HG02870 (cell line): ENCODE measurements at regions not wholly inside any gene's neighbourhood (a gene's known extent, or its start where the extent isn't known, plus 50 kb on each side); places are given as distances from the start of the nearest gene placed in this dataset.
"Not testable (repeated sequence)": the region's sequence is repeated elsewhere in the genome, so short reads cannot be mapped to it uniquely, and the experiment has no call there.

Source experiments
- ATAC-seq: cut with Tn5 transposase; IDR thresholded peaks from one replicate; pipeline ENCODE4 v1.9.1; 2021; ENCODE audit warnings: mild to moderate bottlenecking, moderate library complexity; ENCODE audit not compliant: unreplicated experiment

- no peak for ATAC-seq
These were observed 129.3 kb downstream of the LNPK start for GRCh38 chr2:175872721-175873120.

- no peak for ATAC-seq
These were observed 130.1 kb downstream of the LNPK start for GRCh38 chr2:175872005-175872348.

- ATAC-seq: no peak
These were observed 130.6 kb downstream of the LNPK start for GRCh38 chr2:175871331-175872004.

- no peak for ATAC-seq
These were observed 136.4 kb downstream of the LNPK start for GRCh38 chr2:175865716-175866115.

DNA sequence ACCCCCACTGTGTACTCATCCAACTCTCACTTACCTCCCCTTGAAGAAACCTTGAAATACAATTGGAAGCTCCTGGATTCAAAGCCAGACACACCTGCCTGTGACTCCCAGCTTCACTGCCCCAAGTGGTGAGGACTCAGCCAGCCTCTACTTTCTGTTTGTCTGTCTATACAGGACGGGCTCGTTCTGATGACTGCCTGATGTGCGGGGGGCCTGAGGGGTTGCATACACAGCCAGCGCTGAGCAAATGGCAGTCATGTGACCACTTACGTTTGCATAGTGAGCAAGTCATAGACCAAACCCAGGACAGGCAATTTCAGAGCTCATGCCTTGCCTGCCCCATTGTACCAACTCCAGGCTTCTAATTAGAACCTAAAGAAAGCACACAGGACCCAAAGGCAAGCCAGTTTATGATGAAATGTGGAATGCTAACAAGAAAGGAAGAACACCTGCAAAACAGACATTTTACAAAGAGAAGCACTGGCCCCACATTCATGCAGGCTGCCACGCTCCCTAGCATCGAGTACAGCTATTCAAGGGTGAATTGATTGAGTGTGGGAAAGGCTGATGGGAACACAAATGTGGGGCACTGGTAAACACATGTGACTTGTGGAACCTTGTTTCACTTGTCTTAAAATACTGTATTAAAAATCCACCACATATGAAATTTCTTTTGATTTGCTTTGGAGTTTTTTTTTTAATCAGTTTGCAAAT, 137.8 kb downstream of the LNPK start:
- ATAC-seq: no peak

GRCh38 chr2:175861958-175862357, 140.1 kb downstream of the LNPK start:
- ATAC-seq: no peak

GRCh38 chr2:175855794-175856453, 146.1 kb downstream of the LNPK start:
- ATAC-seq: no peak

DNA sequence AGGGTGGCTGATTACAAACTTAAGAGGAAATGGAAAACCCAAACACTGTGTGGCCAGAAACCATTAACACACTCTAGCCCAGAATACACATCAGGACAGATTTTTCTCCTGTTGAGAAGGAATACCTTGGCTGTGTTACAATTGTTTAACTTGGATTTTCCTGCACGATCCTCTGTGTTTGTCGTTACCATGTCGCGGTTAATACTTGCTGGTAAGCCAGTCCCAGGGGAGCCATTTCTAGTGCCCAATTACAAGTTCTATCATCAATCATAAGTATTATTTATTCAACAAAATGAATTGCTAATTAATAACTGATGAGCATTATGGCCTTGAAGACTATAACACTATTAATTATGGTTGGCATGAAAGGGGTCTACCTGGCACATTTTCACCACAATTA, 146.8 kb downstream of the LNPK start:
- no peak for ATAC-seq

DNA sequence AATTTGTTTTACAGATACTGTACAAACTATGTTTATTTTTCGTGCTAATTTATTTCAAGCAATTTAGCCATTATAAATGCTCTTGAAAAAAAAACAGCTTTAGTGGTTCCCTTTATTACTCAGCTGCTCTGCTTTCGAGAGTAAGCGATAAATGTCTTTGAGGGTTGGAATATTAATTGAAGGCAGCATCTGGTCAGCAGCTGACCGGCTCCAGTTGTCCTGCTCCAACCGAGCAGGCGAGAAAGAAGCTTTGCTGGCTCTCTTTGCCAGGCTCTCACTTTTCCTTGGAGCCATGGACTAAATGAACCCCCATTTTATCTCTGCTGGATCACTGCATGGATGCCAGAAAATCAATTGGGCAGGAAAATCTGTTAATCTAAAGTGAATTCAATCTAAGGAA, 147.4 kb downstream of the LNPK start:
- ATAC-seq: no peak

- no peak for ATAC-seq
These were observed 147.9 kb downstream of the LNPK start for GRCh38 chr2:175854129-175854528.

DNA sequence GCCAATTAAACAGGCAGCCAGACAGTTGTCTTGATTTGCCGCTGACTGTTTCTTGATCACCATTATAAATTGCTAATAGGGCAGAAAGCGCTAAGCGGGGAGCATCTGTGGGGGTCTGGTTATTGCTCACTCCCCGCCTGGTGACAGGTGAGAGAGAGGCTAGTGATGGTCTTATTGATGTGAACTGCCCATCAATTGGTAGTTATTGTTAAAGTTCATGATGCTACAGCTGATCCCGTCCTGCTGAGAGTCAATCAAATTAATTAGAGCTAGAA, 148.5 kb downstream of the LNPK start:
- no peak for ATAC-seq

DNA sequence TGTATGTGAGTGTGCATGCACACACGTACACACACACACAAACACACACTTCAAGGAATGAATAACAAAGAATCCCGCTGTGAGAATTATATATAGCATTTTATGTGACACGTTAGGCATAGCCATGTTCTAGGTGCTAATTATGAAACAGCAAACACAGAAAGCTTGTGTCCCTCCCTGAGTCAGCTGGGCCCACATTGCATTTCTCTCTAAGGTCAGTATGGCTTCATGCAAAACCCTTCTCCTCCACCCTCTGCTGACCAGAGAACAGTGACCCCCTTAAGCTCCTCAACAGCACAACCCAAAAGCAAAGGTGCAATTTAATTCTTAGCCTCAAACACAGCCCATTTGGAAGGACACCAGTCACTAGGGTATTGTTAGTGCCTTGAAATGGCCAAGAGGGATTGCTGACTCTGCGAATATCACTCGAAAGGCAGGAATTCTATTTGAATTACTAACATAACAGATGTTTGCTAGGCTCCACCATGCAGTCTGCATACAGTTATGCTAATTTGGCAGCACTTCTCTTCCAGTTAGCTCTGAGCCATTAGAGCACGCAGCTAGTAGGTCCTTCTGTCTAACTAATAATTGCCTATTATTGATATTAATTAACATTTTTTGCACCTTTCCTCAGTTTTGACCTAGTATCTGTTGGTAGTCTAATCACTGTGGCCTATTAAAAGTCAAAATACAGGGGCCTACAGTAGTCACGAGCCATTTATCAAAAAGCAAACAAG, 149.0 kb downstream of the LNPK start:
- no peak for ATAC-seq

- no peak for ATAC-seq
These were observed 154.9 kb downstream of the LNPK start for GRCh38 chr2:175847128-175847527.

GRCh38 chr2:175844169-175844568, 157.9 kb downstream of the LNPK start:
- no peak for ATAC-seq

DNA sequence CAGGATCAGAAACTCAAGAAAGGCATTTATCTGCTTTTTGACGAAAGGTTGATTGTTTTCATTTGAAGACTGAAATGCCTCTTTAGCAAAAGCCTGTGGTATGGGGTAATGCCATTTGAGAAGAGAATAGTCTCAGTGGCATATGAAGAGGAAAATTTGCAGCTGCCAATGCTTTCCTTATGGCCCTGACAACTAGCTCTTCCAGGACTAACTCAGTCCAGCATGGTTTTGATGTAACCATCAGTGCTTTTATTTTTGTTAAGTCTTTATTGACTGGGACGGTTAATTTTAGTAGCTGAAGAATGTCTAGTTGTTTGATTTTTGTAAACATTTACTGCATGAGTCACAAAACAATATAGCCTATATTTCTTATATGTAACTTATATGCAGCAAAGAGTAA, 158.4 kb downstream of the LNPK start:
- no peak for ATAC-seq

DNA sequence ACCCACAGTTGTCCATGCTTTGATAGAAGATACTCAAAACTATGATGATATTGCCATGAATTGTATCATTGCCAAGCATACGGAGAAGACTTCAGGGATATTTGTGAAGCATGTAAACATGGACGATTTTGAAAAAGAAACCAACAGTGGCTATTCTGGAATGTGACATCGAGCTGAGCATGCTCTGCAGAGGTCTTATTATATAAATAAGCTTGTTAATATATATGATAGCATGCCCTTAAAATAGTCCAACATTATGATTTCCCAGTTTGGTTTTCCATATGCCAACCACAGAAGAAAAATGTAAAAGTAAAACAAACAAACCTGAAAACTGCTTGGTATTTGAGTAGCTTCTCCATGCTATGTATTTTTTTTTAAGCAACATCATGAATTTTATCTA, 159.1 kb downstream of the LNPK start:
- ATAC-seq: no peak

- not testable (repeated sequence) for ATAC-seq
These were observed 161.3 kb downstream of the LNPK start for GRCh38 chr2:175840765-175841164.

GRCh38 chr2:175840256-175840655, 161.8 kb downstream of the LNPK start:
- ATAC-seq: no peak

- ATAC-seq: no peak
These were observed 163.1 kb downstream of the LNPK start for GRCh38 chr2:175838979-175839378.

GRCh38 chr2:175837046-175837445, 165.0 kb downstream of the LNPK start:
- no peak for ATAC-seq

DNA sequence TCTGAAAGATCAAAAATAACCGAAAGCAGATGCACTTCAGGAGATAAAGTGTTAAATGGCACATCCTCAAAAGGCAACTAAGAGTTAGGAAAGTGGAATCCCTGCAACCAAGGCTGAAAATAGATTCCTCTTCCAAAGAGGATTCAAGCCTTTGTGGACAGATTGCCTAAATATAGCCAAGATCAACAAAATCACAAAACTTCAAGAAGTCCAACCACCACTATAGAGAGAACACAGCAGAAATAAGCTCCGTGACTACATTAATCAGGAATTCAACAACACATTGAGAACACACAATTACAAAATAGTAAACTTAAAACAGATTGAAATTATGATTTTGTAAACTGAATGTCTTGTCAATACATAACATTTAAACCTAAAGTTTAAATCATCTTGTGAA, 165.7 kb downstream of the LNPK start:
- no peak for ATAC-seq

DNA sequence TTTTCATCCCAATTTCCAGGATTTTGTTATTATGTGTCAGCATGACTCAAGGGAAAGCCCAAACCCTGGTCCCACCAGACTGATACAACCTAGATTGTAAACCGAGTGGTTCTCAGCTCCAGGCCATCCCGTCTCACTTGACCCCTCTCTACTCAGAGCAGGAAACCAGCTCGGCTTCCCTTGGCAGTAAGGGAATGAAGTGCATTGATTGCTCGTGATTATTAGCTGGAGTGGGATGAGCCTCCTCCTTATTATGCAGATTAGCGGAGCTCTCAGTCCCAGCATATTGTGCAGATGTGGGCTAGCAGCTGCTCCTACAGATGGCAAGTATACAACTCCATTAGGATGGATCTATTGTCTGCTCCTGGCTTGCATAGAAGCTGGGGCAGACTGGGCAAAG, 167.6 kb downstream of the LNPK start:
- no peak for ATAC-seq
